Endothelial cell of umbilical vein (primary cell): ENCODE measurements at regions not wholly inside any gene's neighbourhood (a gene's known extent, or its start where the extent isn't known, plus 50 kb on each side); places are given as distances from the start of the nearest gene placed in this dataset.

Experiments
- BruUV-seq: library from RNA; stranded (reverse); fragments of 400-500 nt; replicated peaks from 2 replicates; lab custom pipeline; 2021; lab: Mats Ljungman, UMichigan
- CTCF ChIA-PET: fragments of 300-600, 350-600 bp; sonication (Branson Sonifier 250); formaldehyde crosslinking; loops from one replicate; lab custom pipeline; 2021; ENCODE audit warnings: antibody characterized with exemption, inconsistent platforms; lab: Charles Lee
- POLR2A ChIA-PET: fragments of 300-600, 350-600 bp; sonication (Branson Sonifier 250); formaldehyde crosslinking; loops from one replicate; lab custom pipeline; 2021; ENCODE audit warnings: antibody characterized with exemption, inconsistent platforms; lab: Charles Lee
- DNase-seq: peaks from one replicate; pipeline ENCODE4 v3.0.0-alpha.2; 2011; ENCODE audit warnings: low read depth, low spot score
- FAIRE-seq: peaks from 2 replicates; lab custom pipeline; 2011; peaks lifted over from hg19 to GRCh38; lab: Jason Lieb, UNC
- H2AFZ ChIP-seq: 2 replicates; pipeline ENCODE4 v1.6.0; 2012; ENCODE audit warnings: low read depth, low read length, control low read depth, inconsistent platforms
- H3K27ac ChIP-seq: 2 replicates; pipeline ENCODE4 v1.5.1; 2011; ENCODE audit warnings: low read depth, mild to moderate bottlenecking, control low read depth, low read length, moderate library complexity; ENCODE audit not compliant: insufficient read depth
- H3K27me3 ChIP-seq, 2 experiments: 2 replicates each; pipeline versions ENCODE4 v1.6.0 to v1.6.1; 2011; ENCODE audit warnings: low read length in 2 of 2, mixed read lengths in 1 of 2; ENCODE audit not compliant: control insufficient read depth in 2 of 2, insufficient read depth in 2 of 2
- H3K36me3 ChIP-seq, 2 experiments: 2 replicates in 1 of 2; 3 replicates in 1 of 2; pipeline ENCODE4 v1.5.1; 2011; ENCODE audit warnings: low read length in 2 of 2, mild to moderate bottlenecking in 1 of 2, moderate library complexity in 1 of 2; ENCODE audit not compliant: control insufficient read depth in 2 of 2, insufficient read depth in 2 of 2; ENCODE audit errors: extremely low read depth in 1 of 2
- H3K4me1 ChIP-seq: 3 replicates; pipeline ENCODE4 v1.5.1; 2011; ENCODE audit warnings: mild to moderate bottlenecking, low read length; ENCODE audit not compliant: control insufficient read depth, insufficient read depth; ENCODE audit errors: extremely low read depth
- H3K4me2 ChIP-seq: 2 replicates; pipeline ENCODE4 v1.6.1; 2011; ENCODE audit warnings: low read length, control low read depth, mixed read lengths; ENCODE audit not compliant: insufficient read depth
- H3K4me3 ChIP-seq, 3 experiments: fragments of 200-600 bp in 1 of 3; sonication (generic), shearing (Covaris generic) in 1 of 3; replicated peaks in 1 of 3; 2 replicates each; pipeline ENCODE4 v1.5.1; 2011 to 2016; ENCODE audit warnings: control low read depth in 3 of 3, low read length in 3 of 3, mild to moderate bottlenecking in 2 of 3, inconsistent platforms in 1 of 3, low read depth in 1 of 3, moderate library complexity in 1 of 3; ENCODE audit not compliant: insufficient read depth in 1 of 3
- H3K79me2 ChIP-seq: 2 replicates; pipeline ENCODE4 v1.6.0; 2012; ENCODE audit warnings: low read length, inconsistent platforms; ENCODE audit not compliant: control insufficient read depth, insufficient read depth
- H3K9ac ChIP-seq: replicated peaks from 2 replicates; pipeline ENCODE3; 2011; ENCODE audit warnings: low read length, control low read depth; ENCODE audit not compliant: insufficient read depth; ENCODE audit errors: extremely low read depth
- H3K9me1 ChIP-seq: replicated peaks from 3 replicates; pipeline ENCODE4 v1.6.0; 2011; ENCODE audit warnings: mild to moderate bottlenecking, low read length; ENCODE audit not compliant: control insufficient read depth, insufficient read depth; ENCODE audit errors: extremely low read depth
- H3K9me3 ChIP-seq: replicated peaks from 2 replicates; pipeline ENCODE4 v1.5.1; 2012; ENCODE audit warnings: low read length, inconsistent platforms; ENCODE audit not compliant: control insufficient read depth, insufficient read depth
- H4K20me1 ChIP-seq: replicated peaks from 2 replicates; pipeline ENCODE3; 2011; ENCODE audit warnings: mild to moderate bottlenecking, low read length; ENCODE audit not compliant: control insufficient read depth, insufficient read depth; ENCODE audit errors: extremely low read depth
- EZH2 ChIP-seq: IDR thresholded peaks from 2 replicates; pipeline ENCODE4 v1.6.1; 2012; ENCODE audit warnings: borderline replicate concordance, low read depth, mild to moderate bottlenecking, moderate library complexity, low read length, inconsistent platforms; ENCODE audit not compliant: severe bottlenecking
- FOS ChIP-seq: IDR thresholded peaks from 2 replicates; pipeline ENCODE4 v1.6.1; 2011; ENCODE audit warnings: mild to moderate bottlenecking, low read length, moderate library complexity, borderline replicate concordance; ENCODE audit not compliant: insufficient read depth
- GATA2 ChIP-seq: IDR thresholded peaks from 2 replicates; pipeline ENCODE4 v1.7.0; 2011; ENCODE audit warnings: low read depth, mild to moderate bottlenecking, moderate library complexity, mixed read lengths, low read length; ENCODE audit not compliant: insufficient read length, insufficient read depth
- JUN ChIP-seq: IDR thresholded peaks from 2 replicates; pipeline ENCODE4 v1.6.1; 2011; ENCODE audit warnings: borderline replicate concordance, low read depth; ENCODE audit not compliant: insufficient read length, insufficient read depth
- MYC ChIP-seq: IDR thresholded peaks from one replicate; pipeline ENCODE4 v1.6.1; 2011; ENCODE audit warnings: mild to moderate bottlenecking, low read depth, low read length
- POLR2A ChIP-seq: IDR thresholded peaks from 2 replicates; pipeline ENCODE4 v1.6.1; 2012; ENCODE audit warnings: low read depth, mild to moderate bottlenecking, control low read depth, low read length
- POLR2AphosphoS5 ChIP-seq: IDR thresholded peaks from 2 replicates; pipeline ENCODE4 v1.6.1; 2012; ENCODE audit warnings: low read depth, mild to moderate bottlenecking, control low read depth, low read length, moderate library complexity; ENCODE audit not compliant: insufficient read depth
- dilution Hi-C: fragments of 300-500 bp; cut with MboI; formaldehyde crosslinking; loops from one replicate; pipeline ENCODE4 v1.15.0; 2019; ENCODE audit warnings: low sequenced_read_pairs; ENCODE audit not compliant: extremely low pct_ligation_motif_present
- intact Hi-C: fragments of 100-400 bp; cut with micrococcal nuclease; formaldehyde crosslinking; loops from one replicate; pipeline ENCODE4 v1.10.0; 2022
- TF ChIP-seq, protein P1 (sequence below), 2 donors: IDR thresholded peaks; 1 replicate in 1 of 2; 2 replicates in 1 of 2; pipeline ENCODE4 v1.5.1; 2011; ENCODE audit warnings: low read length in 2 of 2, mild to moderate bottlenecking in 2 of 2, moderate library complexity in 2 of 2, control low read depth in 1 of 2, inconsistent platforms in 1 of 2, low read depth in 1 of 2; ENCODE audit not compliant: insufficient read depth in 1 of 2; ENCODE audit errors: extremely low read depth in 1 of 2
- TF ChIP-seq, protein P2 (sequence below): IDR thresholded peaks from 2 replicates; pipeline ENCODE4 v1.6.1; 2011; ENCODE audit not compliant: insufficient read depth, insufficient read length

DNA sequence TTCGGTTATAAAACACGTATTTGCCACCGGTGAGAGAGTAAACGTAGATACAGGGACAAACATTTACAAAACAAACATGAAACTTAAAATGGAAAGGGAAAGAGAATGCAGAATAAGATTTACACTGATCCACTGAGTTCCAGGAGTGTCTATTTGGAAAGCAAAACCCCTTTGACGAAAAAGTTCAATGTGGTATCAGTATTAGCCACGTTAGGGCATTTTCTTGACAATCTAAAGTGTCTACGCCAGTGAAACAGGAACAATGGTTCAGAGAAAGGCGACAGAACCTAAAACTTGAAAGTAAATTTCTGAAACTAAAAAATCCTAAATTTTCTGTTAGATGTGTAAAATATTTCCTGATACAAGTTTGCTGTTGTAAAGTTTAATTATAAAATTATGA is 278.5 kb upstream of the TENM3 start:
- Histone ChIP-seq H3K4me3 (no peak overlapping the region), H3K4me1 (no peaks in the 10 kb centered on the region), H4K20me1 (no peaks in the 10 kb centered on the region), H3K9me1 (no peaks in the 10 kb centered on the region), H3K9me3 (no peaks in the 10 kb centered on the region), H3K27ac (no peak overlapping the region), H3K9ac (no peak overlapping the region), H3K27me3 (no peaks in the 10 kb centered on the region), H2AFZ (no peak overlapping the region), H3K4me2 (no peak overlapping the region), H3K79me2 (no peaks in the 10 kb centered on the region), H3K36me3 (no peaks in the 10 kb centered on the region)
- no TSS peak for BruUV-seq
- intact Hi-C loops: no loop called here
- ChIA-PET POLR2A (no interaction called here), CTCF (no interaction called here)
- no peak for TF ChIP-seq MYC
- no peak for TF ChIP-seq POLR2A
- TF ChIP-seq, protein P1, sequence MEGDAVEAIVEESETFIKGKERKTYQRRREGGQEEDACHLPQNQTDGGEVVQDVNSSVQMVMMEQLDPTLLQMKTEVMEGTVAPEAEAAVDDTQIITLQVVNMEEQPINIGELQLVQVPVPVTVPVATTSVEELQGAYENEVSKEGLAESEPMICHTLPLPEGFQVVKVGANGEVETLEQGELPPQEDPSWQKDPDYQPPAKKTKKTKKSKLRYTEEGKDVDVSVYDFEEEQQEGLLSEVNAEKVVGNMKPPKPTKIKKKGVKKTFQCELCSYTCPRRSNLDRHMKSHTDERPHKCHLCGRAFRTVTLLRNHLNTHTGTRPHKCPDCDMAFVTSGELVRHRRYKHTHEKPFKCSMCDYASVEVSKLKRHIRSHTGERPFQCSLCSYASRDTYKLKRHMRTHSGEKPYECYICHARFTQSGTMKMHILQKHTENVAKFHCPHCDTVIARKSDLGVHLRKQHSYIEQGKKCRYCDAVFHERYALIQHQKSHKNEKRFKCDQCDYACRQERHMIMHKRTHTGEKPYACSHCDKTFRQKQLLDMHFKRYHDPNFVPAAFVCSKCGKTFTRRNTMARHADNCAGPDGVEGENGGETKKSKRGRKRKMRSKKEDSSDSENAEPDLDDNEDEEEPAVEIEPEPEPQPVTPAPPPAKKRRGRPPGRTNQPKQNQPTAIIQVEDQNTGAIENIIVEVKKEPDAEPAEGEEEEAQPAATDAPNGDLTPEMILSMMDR (IDR thresholded peaks at IDR 0.05; ENCODE audit: extremely low read depth in 1 of 2, insufficient read depth in 1 of 2, low read depth in 1 of 2, low read length in 2 of 2): no peak
- no peak for TF ChIP-seq FOS
- no peak for TF ChIP-seq GATA2
- no peak for TF ChIP-seq JUN
- no peak for TF ChIP-seq EZH2
- TF ChIP-seq, protein P2, sequence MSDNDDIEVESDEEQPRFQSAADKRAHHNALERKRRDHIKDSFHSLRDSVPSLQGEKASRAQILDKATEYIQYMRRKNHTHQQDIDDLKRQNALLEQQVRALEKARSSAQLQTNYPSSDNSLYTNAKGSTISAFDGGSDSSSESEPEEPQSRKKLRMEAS: no peak
- TF ChIP-seq POLR2AphosphoS5: no peak
- DNase-seq (no peak), FAIRE-seq (no peak)
- dilution Hi-C loops: no loop called here
